ENCODE measurements at regions not wholly inside any gene's neighbourhood (a gene's known extent, or its start where the extent isn't known, plus 50 kb on each side); places are given as distances from the start of the nearest gene placed in this dataset.

DNA sequence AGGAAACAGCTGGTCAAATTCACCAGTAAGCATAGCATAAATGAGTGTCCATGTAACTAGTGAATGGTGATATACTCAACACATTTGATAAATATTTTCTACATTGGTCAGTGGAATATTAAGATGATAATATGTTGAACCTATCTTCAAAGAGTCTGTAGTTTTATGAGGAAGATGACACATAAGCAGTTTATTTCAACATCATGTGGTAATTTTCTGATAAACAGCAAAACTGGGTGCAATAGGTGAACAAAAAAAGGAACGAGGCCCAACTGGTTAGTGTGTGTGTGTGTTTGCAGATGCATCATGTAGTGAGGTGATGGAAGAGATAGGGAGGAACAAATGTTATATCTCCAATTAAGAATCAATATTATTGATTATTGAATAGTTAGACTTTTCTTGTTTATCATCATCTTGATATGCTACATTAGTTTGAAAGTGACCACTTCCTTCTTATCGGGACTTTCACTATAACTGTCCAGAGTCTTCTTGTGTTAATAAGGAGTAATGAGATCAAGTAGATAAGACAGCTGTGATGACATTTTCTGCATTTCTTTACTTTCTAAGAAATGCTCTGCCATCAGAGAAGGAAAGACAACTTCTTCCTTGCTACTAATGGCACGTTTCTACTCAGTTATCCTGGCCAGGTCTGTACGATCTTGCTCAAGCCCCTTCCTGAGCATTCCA, 270.7 kb downstream of the ETS1 start:
- TF ChIP-seq CBFB (CRISPR knock-in tag; IDR thresholded peaks at IDR 0.05; ENCODE audit: low read depth) (no peak), TCF7 (CRISPR knock-in tag; IDR thresholded peaks at IDR 0.05; ENCODE audit: low read depth) (no peak), ELF4 (CRISPR knock-in tag; IDR thresholded peaks at IDR 0.05; ENCODE audit: low read depth) (no peak), NR2C2 (CRISPR knock-in tag; IDR thresholded peaks at IDR 0.05) (no peak), CREB1 (CRISPR knock-in tag; IDR thresholded peaks at IDR 0.05) (no peak), HMGA2 (CRISPR knock-in tag; IDR thresholded peaks at IDR 0.05) (no peak)
- TF ChIP-seq, protein P1, sequence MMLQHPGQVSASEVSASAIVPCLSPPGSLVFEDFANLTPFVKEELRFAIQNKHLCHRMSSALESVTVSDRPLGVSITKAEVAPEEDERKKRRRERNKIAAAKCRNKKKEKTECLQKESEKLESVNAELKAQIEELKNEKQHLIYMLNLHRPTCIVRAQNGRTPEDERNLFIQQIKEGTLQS (CRISPR knock-in tag; conservative IDR thresholded peaks at IDR 0.05): no peak
- TF ChIP-seq, protein P2, sequence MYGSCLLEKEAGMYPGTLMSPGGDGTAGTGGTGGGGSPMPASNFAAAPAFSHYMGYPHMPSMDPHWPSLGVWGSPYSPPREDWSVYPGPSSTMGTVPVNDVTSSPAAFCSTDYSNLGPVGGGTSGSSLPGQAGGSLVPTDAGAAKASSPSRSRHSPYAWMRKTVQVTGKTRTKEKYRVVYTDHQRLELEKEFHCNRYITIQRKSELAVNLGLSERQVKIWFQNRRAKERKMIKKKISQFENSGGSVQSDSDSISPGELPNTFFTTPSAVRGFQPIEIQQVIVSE (CRISPR knock-in tag; IDR thresholded peaks at IDR 0.05; ENCODE audit: borderline replicate concordance): no peak
- TF ChIP-seq, protein P3, sequence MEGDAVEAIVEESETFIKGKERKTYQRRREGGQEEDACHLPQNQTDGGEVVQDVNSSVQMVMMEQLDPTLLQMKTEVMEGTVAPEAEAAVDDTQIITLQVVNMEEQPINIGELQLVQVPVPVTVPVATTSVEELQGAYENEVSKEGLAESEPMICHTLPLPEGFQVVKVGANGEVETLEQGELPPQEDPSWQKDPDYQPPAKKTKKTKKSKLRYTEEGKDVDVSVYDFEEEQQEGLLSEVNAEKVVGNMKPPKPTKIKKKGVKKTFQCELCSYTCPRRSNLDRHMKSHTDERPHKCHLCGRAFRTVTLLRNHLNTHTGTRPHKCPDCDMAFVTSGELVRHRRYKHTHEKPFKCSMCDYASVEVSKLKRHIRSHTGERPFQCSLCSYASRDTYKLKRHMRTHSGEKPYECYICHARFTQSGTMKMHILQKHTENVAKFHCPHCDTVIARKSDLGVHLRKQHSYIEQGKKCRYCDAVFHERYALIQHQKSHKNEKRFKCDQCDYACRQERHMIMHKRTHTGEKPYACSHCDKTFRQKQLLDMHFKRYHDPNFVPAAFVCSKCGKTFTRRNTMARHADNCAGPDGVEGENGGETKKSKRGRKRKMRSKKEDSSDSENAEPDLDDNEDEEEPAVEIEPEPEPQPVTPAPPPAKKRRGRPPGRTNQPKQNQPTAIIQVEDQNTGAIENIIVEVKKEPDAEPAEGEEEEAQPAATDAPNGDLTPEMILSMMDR (IDR thresholded peaks at IDR 0.05): no peak
- TF ChIP-seq, protein P4, sequence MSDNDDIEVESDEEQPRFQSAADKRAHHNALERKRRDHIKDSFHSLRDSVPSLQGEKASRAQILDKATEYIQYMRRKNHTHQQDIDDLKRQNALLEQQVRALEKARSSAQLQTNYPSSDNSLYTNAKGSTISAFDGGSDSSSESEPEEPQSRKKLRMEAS (CRISPR knock-in tag; IDR thresholded peaks at IDR 0.05): no peak
- TF ChIP-seq, protein P5, sequence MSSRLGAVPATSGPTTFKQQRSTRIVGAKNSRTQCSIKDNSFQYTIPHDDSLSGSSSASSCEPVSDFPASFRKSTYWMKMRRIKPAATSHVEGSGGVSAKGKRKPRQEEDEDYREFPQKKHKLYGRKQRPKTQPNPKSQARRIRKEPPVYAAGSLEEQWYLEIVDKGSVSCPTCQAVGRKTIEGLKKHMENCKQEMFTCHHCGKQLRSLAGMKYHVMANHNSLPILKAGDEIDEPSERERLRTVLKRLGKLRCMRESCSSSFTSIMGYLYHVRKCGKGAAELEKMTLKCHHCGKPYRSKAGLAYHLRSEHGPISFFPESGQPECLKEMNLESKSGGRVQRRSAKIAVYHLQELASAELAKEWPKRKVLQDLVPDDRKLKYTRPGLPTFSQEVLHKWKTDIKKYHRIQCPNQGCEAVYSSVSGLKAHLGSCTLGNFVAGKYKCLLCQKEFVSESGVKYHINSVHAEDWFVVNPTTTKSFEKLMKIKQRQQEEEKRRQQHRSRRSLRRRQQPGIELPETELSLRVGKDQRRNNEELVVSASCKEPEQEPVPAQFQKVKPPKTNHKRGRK (CRISPR knock-in tag; IDR thresholded peaks at IDR 0.05; ENCODE audit: borderline replicate concordance): no peak
- TF ChIP-seq, protein P6, sequence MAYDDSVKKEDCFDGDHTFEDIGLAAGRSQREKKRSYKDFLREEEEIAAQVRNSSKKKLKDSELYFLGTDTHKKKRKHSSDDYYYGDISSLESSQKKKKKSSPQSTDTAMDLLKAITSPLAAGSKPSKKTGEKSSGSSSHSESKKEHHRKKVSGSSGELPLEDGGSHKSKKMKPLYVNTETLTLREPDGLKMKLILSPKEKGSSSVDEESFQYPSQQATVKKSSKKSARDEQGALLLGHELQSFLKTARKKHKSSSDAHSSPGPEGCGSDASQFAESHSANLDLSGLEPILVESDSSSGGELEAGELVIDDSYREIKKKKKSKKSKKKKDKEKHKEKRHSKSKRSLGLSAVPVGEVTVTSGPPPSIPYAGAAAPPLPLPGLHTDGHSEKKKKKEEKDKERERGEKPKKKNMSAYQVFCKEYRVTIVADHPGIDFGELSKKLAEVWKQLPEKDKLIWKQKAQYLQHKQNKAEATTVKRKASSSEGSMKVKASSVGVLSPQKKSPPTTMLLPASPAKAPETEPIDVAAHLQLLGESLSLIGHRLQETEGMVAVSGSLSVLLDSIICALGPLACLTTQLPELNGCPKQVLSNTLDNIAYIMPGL (CRISPR knock-in tag; IDR thresholded peaks at IDR 0.05): no peak
- TF ChIP-seq, protein P7, sequence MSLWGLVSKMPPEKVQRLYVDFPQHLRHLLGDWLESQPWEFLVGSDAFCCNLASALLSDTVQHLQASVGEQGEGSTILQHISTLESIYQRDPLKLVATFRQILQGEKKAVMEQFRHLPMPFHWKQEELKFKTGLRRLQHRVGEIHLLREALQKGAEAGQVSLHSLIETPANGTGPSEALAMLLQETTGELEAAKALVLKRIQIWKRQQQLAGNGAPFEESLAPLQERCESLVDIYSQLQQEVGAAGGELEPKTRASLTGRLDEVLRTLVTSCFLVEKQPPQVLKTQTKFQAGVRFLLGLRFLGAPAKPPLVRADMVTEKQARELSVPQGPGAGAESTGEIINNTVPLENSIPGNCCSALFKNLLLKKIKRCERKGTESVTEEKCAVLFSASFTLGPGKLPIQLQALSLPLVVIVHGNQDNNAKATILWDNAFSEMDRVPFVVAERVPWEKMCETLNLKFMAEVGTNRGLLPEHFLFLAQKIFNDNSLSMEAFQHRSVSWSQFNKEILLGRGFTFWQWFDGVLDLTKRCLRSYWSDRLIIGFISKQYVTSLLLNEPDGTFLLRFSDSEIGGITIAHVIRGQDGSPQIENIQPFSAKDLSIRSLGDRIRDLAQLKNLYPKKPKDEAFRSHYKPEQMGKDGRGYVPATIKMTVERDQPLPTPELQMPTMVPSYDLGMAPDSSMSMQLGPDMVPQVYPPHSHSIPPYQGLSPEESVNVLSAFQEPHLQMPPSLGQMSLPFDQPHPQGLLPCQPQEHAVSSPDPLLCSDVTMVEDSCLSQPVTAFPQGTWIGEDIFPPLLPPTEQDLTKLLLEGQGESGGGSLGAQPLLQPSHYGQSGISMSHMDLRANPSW (CRISPR knock-in tag; conservative IDR thresholded peaks at IDR 0.05; ENCODE audit: low read depth): no peak

All from WTC11 (cell line).